Endothelial cell of umbilical vein (primary cell): ENCODE measurements at regions not wholly inside any gene's neighbourhood (a gene's known extent, or its start where the extent isn't known, plus 50 kb on each side); places are given as distances from the start of the nearest gene placed in this dataset.

ENCODE experiments used
- CTCF ChIP-seq, 2 donors: IDR thresholded peaks; 1 replicate in 1 of 2; 2 replicates in 1 of 2; pipeline ENCODE4 v1.5.1; 2011; ENCODE audit warnings: low read length in 2 of 2, mild to moderate bottlenecking in 2 of 2, moderate library complexity in 2 of 2, control low read depth in 1 of 2, inconsistent platforms in 1 of 2, low read depth in 1 of 2; ENCODE audit not compliant: insufficient read depth in 1 of 2; ENCODE audit errors: extremely low read depth in 1 of 2
- POLR2A ChIP-seq: IDR thresholded peaks from 2 replicates; pipeline ENCODE4 v1.6.1; 2012; ENCODE audit warnings: low read depth, mild to moderate bottlenecking, control low read depth, low read length
- POLR2AphosphoS5 ChIP-seq: IDR thresholded peaks from 2 replicates; pipeline ENCODE4 v1.6.1; 2012; ENCODE audit warnings: low read depth, mild to moderate bottlenecking, control low read depth, low read length, moderate library complexity; ENCODE audit not compliant: insufficient read depth

DNA sequence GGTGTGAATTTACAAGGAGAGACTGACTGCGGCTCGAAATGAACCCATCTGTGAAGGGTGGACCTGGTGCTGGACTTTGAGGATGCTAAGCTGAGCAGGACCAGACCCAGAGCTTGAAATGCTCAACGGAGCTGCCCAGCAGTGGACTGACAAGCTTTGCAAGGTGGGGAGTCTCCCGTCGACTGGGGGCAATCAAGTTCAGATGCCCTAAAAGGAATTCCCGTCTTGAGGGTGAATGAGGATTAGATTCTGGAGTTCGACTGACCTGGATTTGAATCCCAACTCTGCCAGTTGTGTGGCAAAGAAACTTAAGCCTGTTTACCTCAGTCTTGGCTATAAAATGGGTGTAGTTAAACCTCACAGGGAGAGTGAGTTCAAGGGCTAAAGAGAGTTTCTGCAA lies 204.4 kb upstream of the LHX5 start:
- TF ChIP-seq CTCF (IDR thresholded peaks at IDR 0.05; ENCODE audit: extremely low read depth in 1 of 2, insufficient read depth in 1 of 2, low read depth in 1 of 2, low read length in 2 of 2): no peak
- no peak for TF ChIP-seq POLR2A
- no peak for TF ChIP-seq POLR2AphosphoS5
